WI38 (cell line): ENCODE measurements at regions not wholly inside any gene's neighbourhood (a gene's known extent, or its start where the extent isn't known, plus 50 kb on each side); places are given as distances from the start of the nearest gene placed in this dataset.

Source experiments
- H3K4me3 ChIP-seq: 2 replicates; pipeline ENCODE4 v1.5.1; 2011; ENCODE audit warnings: low read depth, mild to moderate bottlenecking, control low read depth, low read length
- TF ChIP-seq, protein P1 (sequence below): IDR thresholded peaks from 2 replicates; pipeline ENCODE4 v1.5.1; 2012; ENCODE audit warnings: low read depth, mild to moderate bottlenecking, control low read depth, low read length

- H3K4me3 ChIP-seq, result no peak overlapping the region
- TF ChIP-seq, protein P1, sequence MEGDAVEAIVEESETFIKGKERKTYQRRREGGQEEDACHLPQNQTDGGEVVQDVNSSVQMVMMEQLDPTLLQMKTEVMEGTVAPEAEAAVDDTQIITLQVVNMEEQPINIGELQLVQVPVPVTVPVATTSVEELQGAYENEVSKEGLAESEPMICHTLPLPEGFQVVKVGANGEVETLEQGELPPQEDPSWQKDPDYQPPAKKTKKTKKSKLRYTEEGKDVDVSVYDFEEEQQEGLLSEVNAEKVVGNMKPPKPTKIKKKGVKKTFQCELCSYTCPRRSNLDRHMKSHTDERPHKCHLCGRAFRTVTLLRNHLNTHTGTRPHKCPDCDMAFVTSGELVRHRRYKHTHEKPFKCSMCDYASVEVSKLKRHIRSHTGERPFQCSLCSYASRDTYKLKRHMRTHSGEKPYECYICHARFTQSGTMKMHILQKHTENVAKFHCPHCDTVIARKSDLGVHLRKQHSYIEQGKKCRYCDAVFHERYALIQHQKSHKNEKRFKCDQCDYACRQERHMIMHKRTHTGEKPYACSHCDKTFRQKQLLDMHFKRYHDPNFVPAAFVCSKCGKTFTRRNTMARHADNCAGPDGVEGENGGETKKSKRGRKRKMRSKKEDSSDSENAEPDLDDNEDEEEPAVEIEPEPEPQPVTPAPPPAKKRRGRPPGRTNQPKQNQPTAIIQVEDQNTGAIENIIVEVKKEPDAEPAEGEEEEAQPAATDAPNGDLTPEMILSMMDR, result no peak
These were observed 207.5 kb upstream of the NCAM1 start for GRCh38 chr11:112753706-112754105.

- H3K4me3 ChIP-seq, result no peak overlapping the region
- TF ChIP-seq, protein P1, result no peak
These were observed 201.8 kb upstream of the NCAM1 start for GRCh38 chr11:112759418-112759817.

DNA sequence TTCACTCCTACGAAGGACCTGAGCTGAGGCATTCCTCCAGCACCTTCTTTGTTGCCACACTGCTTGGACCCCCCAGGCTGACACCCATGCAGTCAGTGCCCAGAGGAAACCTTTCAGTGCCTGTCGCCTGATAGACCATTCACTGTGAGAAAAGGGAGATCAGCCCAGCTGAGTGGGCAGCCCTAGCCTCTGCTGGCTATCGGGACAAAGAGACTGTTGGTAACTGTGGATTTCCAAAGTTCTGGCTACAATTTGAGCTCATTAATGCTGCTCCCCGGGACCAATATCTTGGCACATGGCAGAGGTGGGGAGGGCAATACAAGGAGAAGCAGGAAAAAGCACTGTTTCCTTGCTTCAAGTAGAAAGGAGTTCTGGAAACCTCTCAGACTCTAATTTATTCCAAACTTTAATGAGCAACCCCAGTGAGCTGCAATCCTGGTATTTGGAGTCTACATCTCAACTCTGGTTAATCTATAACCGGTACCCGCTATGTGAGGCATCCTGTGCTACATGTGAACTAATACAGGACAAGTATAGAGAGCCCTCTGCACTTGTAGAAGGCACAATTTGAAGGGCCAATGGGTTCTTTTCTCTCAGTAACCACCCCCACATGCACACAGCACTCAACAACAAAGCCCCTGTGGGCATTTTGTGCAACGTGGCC is 200.7 kb upstream of the NCAM1 start:
- H3K4me3 ChIP-seq, result no peak overlapping the region
- TF ChIP-seq, protein P1, result no peak

GRCh38 chr11:112761911-112762706 is 199.1 kb upstream of the NCAM1 start:
- no peak overlapping the region for H3K4me3 ChIP-seq
- TF ChIP-seq, protein P1, result no peak

- TF ChIP-seq, protein P1, result no peak
- no peak overlapping the region for H3K4me3 ChIP-seq
These were observed 198.5 kb upstream of the NCAM1 start for GRCh38 chr11:112762707-112763090.

DNA sequence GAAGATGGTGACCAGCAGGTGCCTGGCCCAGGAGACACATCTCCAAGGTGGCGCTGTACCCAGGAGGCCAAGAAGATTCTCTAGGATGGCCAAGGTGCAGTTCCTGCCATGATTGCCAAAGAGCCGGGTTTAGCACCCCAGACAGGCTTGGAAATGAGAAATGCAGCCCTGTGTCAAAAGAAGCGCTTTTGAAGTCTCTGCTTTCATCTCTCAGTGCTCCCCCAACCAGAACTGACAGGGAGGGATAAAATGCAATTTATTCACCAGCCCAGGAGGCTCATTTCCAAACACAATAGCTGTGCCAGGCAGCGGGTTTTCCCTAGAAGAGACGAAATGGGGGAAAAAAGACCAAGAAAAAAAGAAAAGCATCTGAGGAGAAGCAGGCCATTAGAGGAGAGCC is 195.9 kb upstream of the NCAM1 start:
- TF ChIP-seq, protein P1, result no peak

GRCh38 chr11:112769170-112769569 is 192.1 kb upstream of the NCAM1 start:
- no peak overlapping the region for H3K4me3 ChIP-seq
- TF ChIP-seq, protein P1, result no peak

More for the DNA sequence above, 195.9 kb upstream of the NCAM1 start:
- H3K4me3 ChIP-seq, result no peak overlapping the region
